SJSA1 (cell line): ENCODE measurements at regions not wholly inside any gene's neighbourhood (a gene's known extent, or its start where the extent isn't known, plus 50 kb on each side); places are given as distances from the start of the nearest gene placed in this dataset.
"Not testable (repeated sequence)": the region's sequence is repeated elsewhere in the genome, so short reads cannot be mapped to it uniquely, and the experiment has no call there.

ENCODE experiments used
- DNase-seq, 2 experiments: peaks; one replicate each; pipeline ENCODE4 v3.0.0-alpha.2; 2015 to 2020; ENCODE audit warnings: low spot score in 2 of 2, low read depth in 1 of 2
- H3K27ac ChIP-seq: fragments of 250-450 bp; sonication (Bioruptor Pico); 2 replicates; pipeline ENCODE4 v1.5.1; 2020; ENCODE audit warnings: mild to moderate bottlenecking, moderate library complexity
- H3K27me3 ChIP-seq: fragments of 250-450 bp; sonication (Bioruptor Pico); replicated peaks from 2 replicates; pipeline ENCODE4 v1.5.1; 2020; ENCODE audit warnings: mild to moderate bottlenecking, moderate library complexity
- H3K36me3 ChIP-seq: fragments of 250-450 bp; sonication (Bioruptor Pico); 2 replicates; pipeline ENCODE4 v1.5.1; 2020; ENCODE audit warnings: mild to moderate bottlenecking
- H3K4me1 ChIP-seq: fragments of 250-450 bp; sonication (Bioruptor Pico); replicated peaks from 2 replicates; pipeline ENCODE4 v1.6.1; 2021; ENCODE audit warnings: mild to moderate bottlenecking
- H3K4me3 ChIP-seq: fragments of 250-450 bp; sonication (Bioruptor Pico); 2 replicates; pipeline ENCODE4 v1.5.1; 2020; ENCODE audit warnings: mild to moderate bottlenecking
- H3K9me3 ChIP-seq: fragments of 250-450 bp; sonication (Bioruptor Pico); replicated peaks from 2 replicates; pipeline ENCODE4 v1.5.1; 2020; ENCODE audit warnings: mild to moderate bottlenecking

DNA sequence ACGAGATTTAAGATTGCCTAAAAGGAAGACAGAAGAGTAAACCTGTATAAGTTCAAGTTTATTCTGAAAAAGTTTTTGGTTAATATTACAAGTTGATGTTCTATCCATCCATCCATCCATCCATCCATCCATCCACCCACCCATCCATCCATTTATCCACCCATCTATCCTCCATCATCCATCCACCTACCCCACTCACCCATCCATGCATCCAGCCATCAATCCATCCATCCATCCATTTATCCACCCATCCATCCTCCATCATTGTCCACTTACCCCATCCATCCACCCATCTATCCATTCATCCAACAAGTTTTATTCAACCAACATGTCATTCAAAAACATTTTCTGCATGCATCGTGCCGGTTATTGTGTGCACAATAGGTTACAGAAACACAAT is 89.3 kb downstream of the ZBTB18 start:
- no peaks in the 10 kb centered on the region for H3K4me1 ChIP-seq

DNA sequence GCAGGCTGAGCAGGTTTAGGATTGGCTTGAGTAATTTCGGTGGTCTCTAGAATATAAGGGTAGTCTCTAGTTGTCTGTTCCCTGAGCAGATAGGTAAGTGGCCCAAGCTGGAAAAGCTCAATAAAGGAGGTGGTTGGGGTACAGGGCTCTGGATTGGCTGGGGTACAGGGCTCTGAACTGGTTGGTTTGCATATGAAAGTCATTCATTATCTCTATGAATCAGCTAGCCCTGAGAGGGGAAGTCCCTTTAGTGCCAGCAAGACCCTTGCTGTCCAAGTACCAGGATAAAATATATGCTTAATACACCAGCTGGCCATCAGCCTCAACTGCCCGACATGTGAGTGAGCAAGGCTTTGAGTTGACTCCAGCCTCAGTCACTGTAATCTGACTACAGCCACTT is 93.0 kb downstream of the ZBTB18 start:
- Histone ChIP-seq H3K36me3 (no peaks in the 10 kb centered on the region), H3K27ac (no peak overlapping the region), H3K9me3 (no peaks in the 10 kb centered on the region), H3K27me3 (no peaks in the 10 kb centered on the region), H3K4me3 (no peak overlapping the region), H3K4me1 (no peaks in the 10 kb centered on the region)
- no peak for DNase-seq

More for the DNA sequence above, 89.3 kb downstream of the ZBTB18 start:
- H3K4me3 ChIP-seq = no peak overlapping the region
- H3K27ac ChIP-seq = no peak overlapping the region
- H3K36me3 ChIP-seq = no peaks in the 10 kb centered on the region
- DNase-seq = no peak
- H3K27me3 ChIP-seq = no peaks in the 10 kb centered on the region
- no peaks in the 10 kb centered on the region for H3K9me3 ChIP-seq

DNA sequence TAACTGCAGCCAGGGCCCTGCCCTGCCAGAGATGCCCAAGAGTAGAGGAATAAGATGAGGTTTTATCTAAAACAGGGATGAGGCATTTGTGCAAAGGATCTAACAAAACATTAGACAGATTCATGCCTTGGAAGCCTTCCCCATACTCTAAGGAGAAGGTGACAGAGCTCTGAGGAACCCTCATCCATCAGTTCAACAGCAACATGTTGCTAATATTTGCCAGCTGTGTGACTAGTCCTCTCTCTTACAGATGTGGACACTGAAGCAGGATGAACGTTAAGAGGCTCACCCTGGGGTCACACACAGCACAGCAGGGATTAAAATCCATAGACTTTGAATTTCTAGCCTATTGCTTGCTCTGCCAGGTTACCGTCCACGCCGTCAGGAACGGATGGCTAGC is 99.0 kb downstream of the ZBTB18 start:
- no peak for DNase-seq
- Histone ChIP-seq H3K27ac (no peak overlapping the region), H3K27me3 (no peaks in the 10 kb centered on the region), H3K4me1 (peaks cover 15% of the 10 kb centered on the region), H3K4me3 (no peak overlapping the region), H3K9me3 (no peaks in the 10 kb centered on the region), H3K36me3 (no peaks in the 10 kb centered on the region)

DNA sequence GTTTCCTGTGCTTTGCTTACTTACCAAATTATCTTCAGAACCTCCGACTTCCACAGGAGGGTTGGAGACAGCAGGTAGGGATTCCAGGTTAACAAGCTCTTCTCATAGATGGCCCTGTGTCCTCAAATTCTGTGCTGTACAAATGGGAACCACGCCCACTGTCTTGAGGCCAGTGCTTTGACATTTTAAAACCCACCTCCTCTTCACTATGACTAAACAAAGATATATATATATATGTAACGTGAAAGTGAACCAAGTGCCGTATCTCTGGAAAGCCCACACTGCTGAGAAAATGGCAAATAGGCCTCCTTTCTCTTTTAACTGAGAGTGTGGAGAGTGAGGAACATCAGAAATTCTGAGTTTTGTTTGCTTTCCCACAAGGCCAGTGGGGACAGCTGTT is 99.6 kb downstream of the ZBTB18 start:
- Histone ChIP-seq H3K4me1 (peaks cover 20% of the 10 kb centered on the region), H3K4me3 (no peak overlapping the region), H3K27ac (no peak overlapping the region), H3K9me3 (no peaks in the 10 kb centered on the region), H3K27me3 (no peaks in the 10 kb centered on the region), H3K36me3 (no peaks in the 10 kb centered on the region)
- no peak for DNase-seq

DNA sequence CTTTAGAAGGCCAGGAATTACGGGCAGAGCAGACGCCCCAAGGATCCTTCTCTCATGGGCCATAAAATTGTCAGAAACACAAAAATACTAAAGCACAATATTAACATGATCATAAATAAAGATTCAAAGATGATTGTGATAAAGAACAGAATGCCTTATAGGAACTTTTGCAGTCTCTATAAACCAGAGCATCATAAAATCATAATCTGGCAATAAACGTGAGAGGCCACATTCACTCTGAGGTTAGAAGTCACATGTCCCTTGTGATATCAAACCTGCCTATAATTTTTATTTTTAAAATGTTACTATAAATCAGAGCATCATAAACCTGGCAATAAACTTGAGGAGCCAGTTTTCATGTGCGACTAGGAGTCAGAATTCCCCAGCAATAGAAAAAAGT is 100.5 kb downstream of the ZBTB18 start:
- no peak overlapping the region for H3K4me3 ChIP-seq
- no peak for DNase-seq
- no peaks in the 10 kb centered on the region for H3K9me3 ChIP-seq
- H3K4me1 ChIP-seq = peaks cover 27% of the 10 kb centered on the region
- no peaks in the 10 kb centered on the region for H3K27me3 ChIP-seq
- H3K27ac ChIP-seq = no peak overlapping the region
- no peaks in the 10 kb centered on the region for H3K36me3 ChIP-seq

DNA sequence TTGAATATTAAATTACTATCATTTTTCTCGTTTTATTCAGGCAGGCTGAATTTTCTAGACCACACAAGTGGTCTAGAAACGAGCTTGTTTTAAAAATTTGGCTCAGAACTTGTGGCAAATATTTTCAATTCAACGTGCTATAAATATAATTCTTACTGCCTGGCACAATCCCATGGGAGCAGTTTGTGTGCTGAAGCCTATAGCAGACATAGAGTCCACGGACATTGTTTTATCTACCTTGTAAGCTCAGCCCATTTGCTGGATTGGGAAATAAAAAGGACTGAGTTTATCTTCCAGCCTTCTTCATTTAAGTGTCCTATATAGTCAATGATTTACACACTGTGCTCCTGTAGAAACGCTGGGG is 103.4 kb downstream of the ZBTB18 start:
- peak overlapping the region; percentile 45 for H3K27ac ChIP-seq
- no peaks in the 10 kb centered on the region for H3K9me3 ChIP-seq
- no peak for DNase-seq
- H3K4me1 ChIP-seq = peaks cover 50% of the 10 kb centered on the region
- H3K4me3 ChIP-seq = no peak overlapping the region
- no peaks in the 10 kb centered on the region for H3K36me3 ChIP-seq
- no peaks in the 10 kb centered on the region for H3K27me3 ChIP-seq

DNA sequence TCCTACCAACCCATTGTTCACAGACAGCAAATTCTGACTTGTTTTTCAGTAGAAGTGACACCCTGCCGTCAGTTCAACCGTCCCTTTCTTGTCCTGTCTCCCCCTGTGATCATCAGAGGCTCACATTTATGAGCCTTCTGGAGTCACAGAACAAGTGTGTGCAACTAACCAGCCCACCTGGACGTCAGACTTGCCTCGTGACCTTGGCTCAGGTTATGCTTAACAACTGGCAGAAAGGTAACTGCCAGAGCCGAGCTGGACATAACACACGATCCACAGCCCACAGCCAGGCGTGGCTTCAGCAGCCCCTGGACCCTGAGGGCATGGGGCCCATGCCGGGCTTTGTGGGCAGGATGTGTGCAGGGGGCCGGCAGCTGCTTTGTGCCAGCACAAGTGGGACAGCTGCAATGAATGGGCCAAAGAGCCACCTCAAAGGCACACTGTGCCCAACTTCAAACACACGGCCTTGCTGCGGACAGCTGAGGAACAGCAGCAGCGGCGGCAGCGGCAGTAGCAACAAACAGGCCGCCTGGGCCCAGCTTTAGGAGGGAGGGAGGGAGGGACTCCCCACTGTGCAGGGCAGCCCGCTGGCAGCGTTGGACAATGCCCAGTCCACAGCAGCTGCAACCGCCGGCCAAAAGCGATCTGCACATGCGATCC is 103.9 kb downstream of the ZBTB18 start:
- Histone ChIP-seq H3K27me3 (no peaks in the 10 kb centered on the region), H3K4me3 (no peak overlapping the region), H3K27ac (peak overlapping the region; percentile 45), H3K4me1 (peaks cover 55% of the 10 kb centered on the region), H3K36me3 (no peaks in the 10 kb centered on the region), H3K9me3 (no peaks in the 10 kb centered on the region)
- DNase-seq = peak; percentile 75 to 80

DNA sequence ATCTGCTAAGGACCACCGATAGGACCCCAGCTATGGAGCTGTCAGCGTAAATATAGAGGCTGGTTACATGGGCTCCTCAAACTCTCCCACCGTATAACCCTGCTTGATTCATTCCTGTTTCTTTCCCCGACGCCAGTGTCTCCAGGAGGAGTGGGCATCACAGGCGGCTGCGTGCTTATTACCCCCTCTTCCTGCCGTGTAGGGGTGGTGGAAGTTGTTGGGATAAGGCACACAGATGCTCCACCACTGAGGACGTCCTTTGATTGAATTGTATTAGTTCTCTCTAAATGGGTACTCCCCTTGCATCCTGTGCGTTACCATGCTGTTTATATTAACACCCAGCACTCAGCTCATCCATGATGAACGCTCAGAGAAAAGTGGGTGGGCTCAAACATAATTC is 104.6 kb downstream of the ZBTB18 start:
- Histone ChIP-seq H3K4me1 (peaks cover 61% of the 10 kb centered on the region), H3K9me3 (no peaks in the 10 kb centered on the region), H3K4me3 (no peak overlapping the region), H3K36me3 (no peaks in the 10 kb centered on the region), H3K27me3 (no peaks in the 10 kb centered on the region), H3K27ac (0 out of 2 replicates have a peak overlapping the region, but pooled peaks have one; percentile 45)
- DNase-seq = peak in 1 of 2 experiments; percentile 26

DNA sequence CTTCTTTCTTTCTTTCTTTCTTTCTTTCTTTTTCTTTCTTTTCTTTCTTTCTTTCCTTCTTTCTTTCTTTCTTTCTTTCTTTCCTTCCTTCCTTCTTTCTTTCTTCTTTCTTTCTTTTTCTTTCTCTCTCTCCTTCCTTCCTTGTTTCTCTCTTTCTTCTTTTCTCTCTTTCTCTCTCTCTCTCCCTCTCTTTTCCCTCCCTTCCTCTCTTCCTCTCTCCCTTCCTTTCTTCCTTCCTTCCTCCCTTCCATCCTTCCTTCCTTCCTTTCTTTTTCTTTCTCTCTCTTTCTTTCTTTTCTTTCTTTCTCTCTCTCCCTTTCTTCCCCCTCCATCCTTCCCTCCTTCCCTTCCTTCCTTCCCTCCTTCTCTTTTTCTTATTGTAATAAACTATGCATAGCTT is 105.5 kb downstream of the ZBTB18 start:
- H3K27me3 ChIP-seq, H3K36me3 ChIP-seq, DNase-seq, H3K9me3 ChIP-seq, H3K27ac ChIP-seq, H3K4me3 ChIP-seq: not testable (repeated sequence)
- peaks cover 71% of the 10 kb centered on the region for H3K4me1 ChIP-seq

DNA sequence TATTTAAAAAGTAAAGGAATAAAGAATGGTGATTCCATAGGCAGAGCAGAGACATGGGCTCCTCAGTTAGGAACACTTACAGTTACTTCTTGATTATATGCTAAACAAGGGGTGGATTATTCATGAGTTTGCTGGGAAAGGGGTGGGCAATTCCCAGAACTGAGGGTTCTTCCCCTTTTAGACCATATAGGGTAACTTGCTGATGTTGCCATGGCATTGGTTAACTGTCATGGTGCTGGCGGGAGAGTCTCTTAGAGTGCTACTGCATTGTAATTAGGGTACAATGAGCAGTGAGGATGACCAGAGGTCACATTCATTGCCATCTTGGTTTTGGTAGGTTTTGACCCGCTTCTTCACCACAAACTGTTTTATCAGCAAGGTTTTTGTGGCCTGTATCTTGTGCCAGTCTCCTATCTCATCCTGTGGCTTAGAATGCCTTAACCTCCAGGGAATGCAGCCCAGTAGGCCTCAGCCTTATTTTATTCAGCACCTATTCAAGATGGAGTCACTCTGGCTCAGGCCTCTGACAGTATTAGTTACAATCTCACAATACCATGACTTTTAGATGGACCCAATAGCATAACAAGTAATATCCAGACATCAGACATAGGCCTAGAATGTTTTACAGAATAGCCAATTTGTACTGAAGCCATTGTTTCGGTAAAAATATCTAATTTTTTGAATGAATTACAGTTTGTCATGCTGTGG is 106.8 kb downstream of the ZBTB18 start:
- Histone ChIP-seq H3K36me3 (no peaks in the 10 kb centered on the region), H3K27ac (no peak overlapping the region), H3K4me1 (peaks cover 83% of the 10 kb centered on the region), H3K9me3 (no peaks in the 10 kb centered on the region), H3K4me3 (no peak overlapping the region), H3K27me3 (no peaks in the 10 kb centered on the region)
- DNase-seq = no peak

DNA sequence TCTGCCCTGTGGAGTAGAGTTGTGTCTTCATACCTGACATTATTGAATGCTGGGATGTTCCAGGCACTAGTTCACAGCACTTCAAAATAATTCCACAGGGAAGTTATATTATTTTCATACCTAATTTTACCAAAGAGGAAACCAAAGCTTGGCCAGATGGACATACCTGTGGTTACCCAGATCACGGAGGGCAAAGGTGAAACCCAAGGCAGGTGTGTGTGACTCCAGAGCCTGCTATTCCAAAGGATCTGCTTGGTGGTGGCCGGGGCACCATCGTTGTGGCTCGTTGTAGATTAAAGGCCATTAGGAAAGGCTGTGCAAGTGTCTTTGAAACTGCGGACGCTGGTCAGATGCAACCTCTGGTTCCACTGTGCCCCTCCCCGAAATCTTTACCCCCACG is 108.6 kb downstream of the ZBTB18 start:
- no peak for DNase-seq
- Histone ChIP-seq H3K36me3 (no peaks in the 10 kb centered on the region), H3K4me3 (no peak overlapping the region), H3K27me3 (no peaks in the 10 kb centered on the region), H3K4me1 (peaks cover 89% of the 10 kb centered on the region), H3K9me3 (no peaks in the 10 kb centered on the region), H3K27ac (peak overlapping the region; percentile 88)

DNA sequence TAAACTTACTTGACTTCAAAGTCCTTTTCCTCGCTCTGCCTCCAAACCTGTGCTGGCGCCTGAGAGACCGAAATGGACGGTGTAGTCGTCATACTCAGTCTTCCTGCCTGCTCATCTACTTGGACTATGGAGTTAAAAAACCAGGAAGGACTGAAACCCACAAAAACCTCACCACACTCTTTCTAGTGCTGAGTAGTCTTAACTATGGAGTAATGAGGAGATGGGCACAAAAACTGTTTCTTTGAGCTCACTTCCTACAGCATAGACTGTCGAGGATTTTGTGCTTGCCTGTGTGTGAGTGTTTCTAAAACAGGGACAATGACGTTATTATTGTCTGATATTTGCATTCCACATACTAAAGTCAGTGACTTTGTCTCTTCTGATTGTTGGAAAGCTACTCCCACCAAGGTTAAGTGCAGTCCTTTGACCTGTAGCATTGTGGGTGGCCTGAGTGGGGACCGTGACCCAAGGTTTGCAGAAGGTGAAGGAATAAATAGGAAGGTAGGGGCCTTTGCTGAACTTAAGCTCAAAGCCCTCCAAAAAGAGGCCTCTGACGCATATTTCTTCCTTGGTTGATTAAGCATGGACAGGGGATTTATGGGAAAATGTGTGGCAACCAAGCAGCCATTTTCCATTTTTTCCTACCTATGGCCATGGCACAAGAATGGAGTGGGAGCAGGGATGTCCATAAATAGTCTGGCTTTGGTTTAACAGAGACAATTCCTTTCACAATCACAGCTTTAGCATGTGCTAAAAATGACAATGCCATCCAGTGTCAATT is 109.6 kb downstream of the ZBTB18 start:
- peak overlapping the region; percentile 4; the same call in 1 of the 2 replicates for H3K4me3 ChIP-seq
- H3K36me3 ChIP-seq = no peaks in the 10 kb centered on the region
- H3K27ac ChIP-seq = peak overlapping the region; percentile 88
- no peaks in the 10 kb centered on the region for H3K27me3 ChIP-seq
- no peaks in the 10 kb centered on the region for H3K9me3 ChIP-seq
- H3K4me1 ChIP-seq = peaks cover 89% of the 10 kb centered on the region
- DNase-seq = peak; percentile 60 to 84

DNA sequence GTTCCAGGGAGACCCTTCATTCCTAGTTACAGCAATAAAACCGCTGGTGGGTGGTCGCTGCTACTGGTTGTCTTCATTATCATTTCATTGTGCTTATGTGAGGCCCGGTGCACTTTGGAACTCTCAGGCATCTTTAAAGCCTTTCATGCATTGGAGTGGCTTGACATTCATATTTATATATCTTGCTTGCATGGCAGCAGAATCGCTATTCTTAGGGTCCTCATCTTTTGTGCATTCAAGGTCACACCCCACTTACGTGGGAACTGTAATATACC is 110.1 kb downstream of the ZBTB18 start:
- H3K4me1 ChIP-seq = peaks cover 85% of the 10 kb centered on the region
- peak overlapping the region; percentile 88 for H3K27ac ChIP-seq
- no peak for DNase-seq
- H3K9me3 ChIP-seq = no peaks in the 10 kb centered on the region
- no peaks in the 10 kb centered on the region for H3K36me3 ChIP-seq
- no peak overlapping the region for H3K4me3 ChIP-seq
- H3K27me3 ChIP-seq = no peaks in the 10 kb centered on the region

DNA sequence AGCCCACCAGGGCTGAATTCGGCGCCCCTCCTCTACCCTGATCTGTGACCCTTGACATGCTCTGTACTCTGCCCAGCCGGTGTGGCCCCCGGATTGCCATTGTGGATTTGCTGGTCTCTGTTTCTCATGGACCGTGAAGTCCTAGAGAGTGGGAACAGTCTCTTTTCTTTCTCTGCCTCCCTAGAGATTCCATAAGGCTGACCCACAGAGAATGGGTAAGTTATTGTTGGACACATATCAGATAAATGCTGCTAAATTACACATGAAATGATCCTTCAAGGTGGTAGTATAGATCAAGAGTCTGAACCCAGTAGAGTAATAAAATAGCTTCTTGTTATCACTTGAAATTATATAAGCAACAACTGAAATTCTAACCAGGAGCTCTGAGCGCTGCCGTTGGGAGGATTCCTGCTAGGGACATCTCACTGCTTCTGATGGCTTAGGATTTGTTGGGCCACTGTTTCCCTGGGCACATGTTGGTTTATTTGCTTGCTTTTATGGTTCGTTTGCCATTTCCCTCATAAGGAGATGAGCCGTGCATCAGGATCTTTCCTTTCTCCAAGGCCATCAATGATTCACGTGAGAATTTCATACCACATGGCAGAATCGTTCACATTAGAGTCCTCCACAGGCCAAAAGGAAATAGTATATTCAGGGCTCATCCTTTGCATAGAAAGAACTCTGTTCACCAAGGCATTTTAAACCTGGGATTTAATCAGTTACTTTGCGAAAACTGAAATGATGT is 111.9 kb downstream of the ZBTB18 start:
- H3K36me3 ChIP-seq = no peaks in the 10 kb centered on the region
- H3K27ac ChIP-seq = peak overlapping the region; percentile 88
- H3K4me1 ChIP-seq = peaks cover 70% of the 10 kb centered on the region
- DNase-seq = no peak
- no peaks in the 10 kb centered on the region for H3K9me3 ChIP-seq
- H3K4me3 ChIP-seq = no peak overlapping the region
- no peaks in the 10 kb centered on the region for H3K27me3 ChIP-seq
